HG03457 (cell line): ENCODE measurements at regions not wholly inside any gene's neighbourhood (a gene's known extent, or its start where the extent isn't known, plus 50 kb on each side); places are given as distances from the start of the nearest gene placed in this dataset.
"Not testable (repeated sequence)": the region's sequence is repeated elsewhere in the genome, so short reads cannot be mapped to it uniquely, and the experiment has no call there.

ENCODE experiments used
- ATAC-seq: cut with Tn5 transposase; IDR thresholded peaks from one replicate; pipeline ENCODE4 v1.9.1; 2021; ENCODE audit warnings: moderate number of reproducible peaks; ENCODE audit not compliant: unreplicated experiment

GRCh38 chr9:7626571-7627029 lies 173.0 kb downstream of the DMAC1 start:
- ATAC-seq, result not testable (repeated sequence)

- ATAC-seq, result no peak
These were observed 177.1 kb downstream of the DMAC1 start for GRCh38 chr9:7622481-7622880.

GRCh38 chr9:7615344-7615743 lies 184.2 kb downstream of the DMAC1 start:
- no peak for ATAC-seq

- no peak for ATAC-seq
These were observed 185.6 kb downstream of the DMAC1 start for GRCh38 chr9:7613931-7614330.

GRCh38 chr9:7608261-7608660 lies 191.3 kb downstream of the DMAC1 start:
- ATAC-seq, result no peak

GRCh38 chr9:7607421-7607820 lies 192.2 kb downstream of the DMAC1 start:
- no peak for ATAC-seq

- no peak for ATAC-seq
These were observed 193.0 kb downstream of the DMAC1 start for GRCh38 chr9:7606591-7606990.

- no peak for ATAC-seq
These were observed 197.8 kb downstream of the DMAC1 start for GRCh38 chr9:7601739-7602138.

GRCh38 chr9:7597716-7598115 lies 201.9 kb downstream of the DMAC1 start:
- ATAC-seq, result no peak

- ATAC-seq, result no peak
These were observed 207.0 kb downstream of the DMAC1 start for GRCh38 chr9:7592321-7593316.

GRCh38 chr9:7591501-7591900 lies 208.1 kb downstream of the DMAC1 start:
- ATAC-seq, result no peak

- no peak for ATAC-seq
These were observed 219.0 kb downstream of the DMAC1 start for GRCh38 chr9:7580568-7580967.

GRCh38 chr9:7579351-7579750 lies 220.2 kb downstream of the DMAC1 start:
- ATAC-seq, result no peak

- ATAC-seq, result no peak
These were observed 220.6 kb downstream of the DMAC1 start for GRCh38 chr9:7578951-7579350.

GRCh38 chr9:7570107-7570720 lies 229.4 kb downstream of the DMAC1 start:
- ATAC-seq, result peak; percentile 90

- no peak for ATAC-seq
These were observed 231.9 kb downstream of the DMAC1 start for GRCh38 chr9:7567687-7568086.

GRCh38 chr9:7561527-7562080 lies 238.0 kb downstream of the DMAC1 start:
- no peak for ATAC-seq

GRCh38 chr9:7560669-7561305 lies 238.8 kb downstream of the DMAC1 start:
- no peak for ATAC-seq

- ATAC-seq, result no peak
These were observed 244.9 kb downstream of the DMAC1 start for GRCh38 chr9:7554699-7555098.

- not testable (repeated sequence) for ATAC-seq
These were observed 246.9 kb downstream of the DMAC1 start for GRCh38 chr9:7552706-7553105.

GRCh38 chr9:7549249-7549648 lies 250.3 kb downstream of the DMAC1 start:
- no peak for ATAC-seq
